ENCODE measurements at regions not wholly inside any gene's neighbourhood (a gene's known extent, or its start where the extent isn't known, plus 50 kb on each side); places are given as distances from the start of the nearest gene placed in this dataset.

- TF ChIP-seq CTCF (IDR thresholded peaks at IDR 0.05): no peak
- no peak for TF ChIP-seq POLR2A (IDR thresholded peaks at IDR 0.05)
- TF ChIP-seq POLR2AphosphoS5 (IDR thresholded peaks at IDR 0.05; ENCODE audit: insufficient read depth in 1 of 2, low read depth in 1 of 2): no peak
Measured at GRCh38 chr15:39321977-39322376, 258.9 kb upstream of the THBS1 start.

All from vagina (tissue), 2 donors.